ENCODE measurements at regions not wholly inside any gene's neighbourhood (a gene's known extent, or its start where the extent isn't known, plus 50 kb on each side); places are given as distances from the start of the nearest gene placed in this dataset.
A peak's percentile ranks its signal among the peaks of the same experiment; 100 is the strongest.
"Not testable (repeated sequence)": the region's sequence is repeated elsewhere in the genome, so short reads cannot be mapped to it uniquely, and the experiment has no call there.

- TF ChIP-seq, protein P1, sequence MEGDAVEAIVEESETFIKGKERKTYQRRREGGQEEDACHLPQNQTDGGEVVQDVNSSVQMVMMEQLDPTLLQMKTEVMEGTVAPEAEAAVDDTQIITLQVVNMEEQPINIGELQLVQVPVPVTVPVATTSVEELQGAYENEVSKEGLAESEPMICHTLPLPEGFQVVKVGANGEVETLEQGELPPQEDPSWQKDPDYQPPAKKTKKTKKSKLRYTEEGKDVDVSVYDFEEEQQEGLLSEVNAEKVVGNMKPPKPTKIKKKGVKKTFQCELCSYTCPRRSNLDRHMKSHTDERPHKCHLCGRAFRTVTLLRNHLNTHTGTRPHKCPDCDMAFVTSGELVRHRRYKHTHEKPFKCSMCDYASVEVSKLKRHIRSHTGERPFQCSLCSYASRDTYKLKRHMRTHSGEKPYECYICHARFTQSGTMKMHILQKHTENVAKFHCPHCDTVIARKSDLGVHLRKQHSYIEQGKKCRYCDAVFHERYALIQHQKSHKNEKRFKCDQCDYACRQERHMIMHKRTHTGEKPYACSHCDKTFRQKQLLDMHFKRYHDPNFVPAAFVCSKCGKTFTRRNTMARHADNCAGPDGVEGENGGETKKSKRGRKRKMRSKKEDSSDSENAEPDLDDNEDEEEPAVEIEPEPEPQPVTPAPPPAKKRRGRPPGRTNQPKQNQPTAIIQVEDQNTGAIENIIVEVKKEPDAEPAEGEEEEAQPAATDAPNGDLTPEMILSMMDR (IDR thresholded peaks at IDR 0.05) = no peak
- DNase-seq (no peak), ATAC-seq (no peak)
- intact Hi-C loops (cut with DNase I, micrococcal nuclease) = no loop called here
- H3K36me3 ChIP-seq (ENCODE audit: low read depth) = no peaks in the 10 kb centered on the region
- H3K9me3 ChIP-seq = no peaks in the 10 kb centered on the region
- H3K4me1 ChIP-seq (ENCODE audit: low read depth) = no peaks in the 10 kb centered on the region
- no peak overlapping the region for H3K4me3 ChIP-seq
These were observed 154.2 kb downstream of the PPIAL4G start for GRCh38 chr1:148328884-148329283.

- ATAC-seq; H3K36me3 ChIP-seq (ENCODE audit: low read depth); intact Hi-C loops (cut with DNase I, micrococcal nuclease): not testable (repeated sequence)
These were observed 158.1 kb downstream of the PPIAL4G start for GRCh38 chr1:148325031-148325430.

GRCh38 chr1:148324465-148324864 is 158.6 kb downstream of the PPIAL4G start:
- H3K9me3 ChIP-seq; ATAC-seq; intact Hi-C loops (cut with DNase I, micrococcal nuclease); H3K4me3 ChIP-seq; H3K36me3 ChIP-seq (ENCODE audit: low read depth); H3K4me1 ChIP-seq (ENCODE audit: low read depth); DNase-seq: not testable (repeated sequence)

More at GRCh38 chr1:148325031-148325430, 158.1 kb downstream of the PPIAL4G start:
- not testable (repeated sequence) for DNase-seq; H3K9me3 ChIP-seq; H3K4me3 ChIP-seq; H3K4me1 ChIP-seq (ENCODE audit: low read depth)

DNA sequence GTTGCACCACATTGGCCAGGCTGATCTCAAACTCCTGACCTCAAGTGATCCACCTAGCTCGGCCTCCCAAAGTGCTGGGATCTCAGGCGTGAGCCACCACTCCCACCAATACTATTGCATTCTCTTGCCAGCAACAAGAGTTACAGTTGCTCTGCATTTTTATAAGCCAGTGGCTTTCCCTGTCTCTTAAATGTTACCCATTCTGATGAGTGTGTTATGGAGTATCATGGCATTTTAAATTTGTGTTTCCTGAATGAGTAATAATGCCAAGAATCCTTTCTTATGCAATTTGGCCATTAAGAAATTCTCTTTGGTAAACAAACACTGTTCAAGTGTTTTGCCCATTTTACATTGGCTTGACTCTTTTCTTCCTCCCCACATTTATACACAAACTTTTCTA is 163.0 kb downstream of the PPIAL4G start:
- ATAC-seq; H3K9me3 ChIP-seq; H3K36me3 ChIP-seq (ENCODE audit: low read depth); intact Hi-C loops (cut with DNase I, micrococcal nuclease); DNase-seq; H3K4me3 ChIP-seq; H3K4me1 ChIP-seq (ENCODE audit: low read depth): not testable (repeated sequence)

GRCh38 chr1:148318904-148319242 is 164.2 kb downstream of the PPIAL4G start:
- Histone ChIP-seq H3K4me3 (no peak overlapping the region), H3K36me3 (ENCODE audit: low read depth) (no peaks in the 10 kb centered on the region), H3K4me1 (ENCODE audit: low read depth) (no peaks in the 10 kb centered on the region)

GRCh38 chr1:148318123-148318903 is 164.8 kb downstream of the PPIAL4G start:
- no peak overlapping the region for H3K4me3 ChIP-seq
- intact Hi-C loops (cut with DNase I, micrococcal nuclease) = no loop called here
- DNase-seq (peak in 2 of 3 donors; percentile 44 to 62), ATAC-seq (peak; percentile 66)
- no peaks in the 10 kb centered on the region for H3K4me1 ChIP-seq (ENCODE audit: low read depth)
- H3K9me3 ChIP-seq = no peaks in the 10 kb centered on the region
- TF ChIP-seq, protein P1 (IDR thresholded peaks at IDR 0.05) = no peak
- no peaks in the 10 kb centered on the region for H3K36me3 ChIP-seq (ENCODE audit: low read depth)

More at GRCh38 chr1:148318904-148319242, 164.2 kb downstream of the PPIAL4G start:
- H3K9me3 ChIP-seq = no peaks in the 10 kb centered on the region
- no peak for DNase-seq
- ATAC-seq = no peak
- intact Hi-C loops (cut with DNase I, micrococcal nuclease) = no loop called here
- TF ChIP-seq, protein P1 (IDR thresholded peaks at IDR 0.05) = no peak

- H3K36me3 ChIP-seq (ENCODE audit: low read depth) = no peaks in the 10 kb centered on the region
- no peaks in the 10 kb centered on the region for H3K9me3 ChIP-seq
- no peak for DNase-seq
- no peak for ATAC-seq
- no peak overlapping the region for H3K4me3 ChIP-seq
- TF ChIP-seq, protein P1 (IDR thresholded peaks at IDR 0.05) = no peak
- no peaks in the 10 kb centered on the region for H3K4me1 ChIP-seq (ENCODE audit: low read depth)
- intact Hi-C loops (cut with DNase I, micrococcal nuclease) = no loop called here
These were observed 165.4 kb upstream of the NBPF11 start for GRCh38 chr1:148317288-148317985.
